ENCODE measurements at regions not wholly inside any gene's neighbourhood (a gene's known extent, or its start where the extent isn't known, plus 50 kb on each side); places are given as distances from the start of the nearest gene placed in this dataset.

DNA sequence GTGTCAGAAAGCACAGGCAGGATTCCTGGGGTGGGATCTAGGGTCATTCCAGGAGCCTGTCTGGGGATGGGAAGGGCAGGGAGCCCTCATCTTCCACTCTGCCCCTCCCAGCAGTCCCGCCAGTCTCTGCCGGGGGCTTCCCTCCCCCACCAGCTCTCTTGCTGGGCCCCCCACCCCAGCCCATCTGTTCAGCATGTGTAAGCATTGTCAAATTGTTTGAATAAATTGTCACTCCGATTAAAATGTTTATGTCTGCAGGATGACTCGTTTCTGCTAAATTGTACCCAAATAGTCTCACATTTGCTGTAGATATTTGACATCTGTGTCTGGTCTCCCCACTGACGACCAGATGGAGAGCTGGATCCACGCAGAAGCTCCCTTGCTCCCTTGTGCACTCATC lies 257.6 kb downstream of the ANKRD60 start:
- 42 to 59% (median 49%) methylated on average over 5 to 6 of the region's 6 CpGs for WGBS, 5 donors
- no peak for TF ChIP-seq POLR2A (IDR thresholded peaks at IDR 0.05)
- TF ChIP-seq EP300 (IDR thresholded peaks at IDR 0.05) = no peak
- TF ChIP-seq, protein P1, sequence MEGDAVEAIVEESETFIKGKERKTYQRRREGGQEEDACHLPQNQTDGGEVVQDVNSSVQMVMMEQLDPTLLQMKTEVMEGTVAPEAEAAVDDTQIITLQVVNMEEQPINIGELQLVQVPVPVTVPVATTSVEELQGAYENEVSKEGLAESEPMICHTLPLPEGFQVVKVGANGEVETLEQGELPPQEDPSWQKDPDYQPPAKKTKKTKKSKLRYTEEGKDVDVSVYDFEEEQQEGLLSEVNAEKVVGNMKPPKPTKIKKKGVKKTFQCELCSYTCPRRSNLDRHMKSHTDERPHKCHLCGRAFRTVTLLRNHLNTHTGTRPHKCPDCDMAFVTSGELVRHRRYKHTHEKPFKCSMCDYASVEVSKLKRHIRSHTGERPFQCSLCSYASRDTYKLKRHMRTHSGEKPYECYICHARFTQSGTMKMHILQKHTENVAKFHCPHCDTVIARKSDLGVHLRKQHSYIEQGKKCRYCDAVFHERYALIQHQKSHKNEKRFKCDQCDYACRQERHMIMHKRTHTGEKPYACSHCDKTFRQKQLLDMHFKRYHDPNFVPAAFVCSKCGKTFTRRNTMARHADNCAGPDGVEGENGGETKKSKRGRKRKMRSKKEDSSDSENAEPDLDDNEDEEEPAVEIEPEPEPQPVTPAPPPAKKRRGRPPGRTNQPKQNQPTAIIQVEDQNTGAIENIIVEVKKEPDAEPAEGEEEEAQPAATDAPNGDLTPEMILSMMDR (IDR thresholded peaks at IDR 0.05) = no peak
- TF ChIP-seq POLR2AphosphoS5 (IDR thresholded peaks at IDR 0.05) = no peak

DNA sequence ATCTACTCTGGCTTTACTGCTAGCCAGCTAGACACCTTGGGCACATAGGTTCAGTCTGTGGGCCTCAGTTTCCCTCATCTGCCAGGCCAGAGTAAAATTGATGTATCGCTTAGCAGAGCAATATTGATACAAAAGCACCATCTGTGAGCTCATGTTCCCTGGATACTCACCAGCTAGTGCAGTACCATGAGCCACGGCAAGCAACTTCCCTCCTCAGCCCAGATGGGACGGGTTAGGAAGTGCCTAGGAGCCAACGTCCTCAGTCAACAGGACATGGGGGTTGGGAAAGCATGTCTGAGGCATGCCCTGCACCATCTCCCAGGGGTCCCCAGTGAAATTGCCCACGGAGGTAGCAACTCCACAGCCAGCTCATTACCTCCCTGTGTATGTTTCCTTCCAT lies 258.3 kb downstream of the ANKRD60 start:
- H3K27ac ChIP-seq = no peak overlapping the region
- no peaks in the 10 kb centered on the region for H3K4me1 ChIP-seq
- no peak overlapping the region for H3K4me3 ChIP-seq
- TF ChIP-seq POLR2AphosphoS5 (IDR thresholded peaks at IDR 0.05) = no peak
- no peak for TF ChIP-seq POLR2A (IDR thresholded peaks at IDR 0.05)
- TF ChIP-seq, protein P1 (IDR thresholded peaks at IDR 0.05) = no peak
- TF ChIP-seq EP300 (IDR thresholded peaks at IDR 0.05) = no peak
- no peak for DNase-seq
- H3K9me3 ChIP-seq = no peaks in the 10 kb centered on the region
- intact Hi-C loops (cut with DNase I; ENCODE audit: low total_unique reads) = no loop called here
- 48 to 61% (median 54%) methylated on average over 5 of the region's 5 CpGs for WGBS, 5 donors
- no peaks in the 10 kb centered on the region for H3K36me3 ChIP-seq
- H3K27me3 ChIP-seq = peaks cover 0 to 12% (median 0%) of the 10 kb centered on the region in 3 donors

More for the DNA sequence above, 257.6 kb downstream of the ANKRD60 start:
- H3K27me3 ChIP-seq = peaks cover 0 to 12% (median 0%) of the 10 kb centered on the region in 3 donors
- no peak for DNase-seq
- no peaks in the 10 kb centered on the region for H3K9me3 ChIP-seq
- H3K27ac ChIP-seq = no peak overlapping the region
- H3K36me3 ChIP-seq = no peaks in the 10 kb centered on the region
- intact Hi-C loops (cut with DNase I; ENCODE audit: low total_unique reads) = no loop called here
- H3K4me1 ChIP-seq = no peaks in the 10 kb centered on the region
- no peak overlapping the region for H3K4me3 ChIP-seq

DNA sequence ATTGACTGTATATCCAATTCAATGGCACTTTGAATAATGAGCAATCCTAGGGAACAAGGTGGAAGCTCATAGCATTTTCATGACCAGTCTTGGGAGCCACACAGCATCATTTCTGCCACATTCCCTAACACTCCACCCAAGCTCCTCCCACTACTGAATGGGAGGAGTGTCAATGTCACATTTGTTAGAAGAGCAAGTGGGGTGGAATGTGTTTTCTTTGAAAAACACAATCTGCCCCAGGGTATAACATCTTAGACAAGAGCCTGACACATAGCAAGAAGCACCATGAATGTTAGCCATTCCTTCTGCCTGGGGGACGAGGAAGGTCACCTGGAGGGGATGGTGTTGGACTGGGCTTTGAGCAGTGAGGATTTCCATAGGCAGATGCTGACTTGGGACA lies 258.3 kb upstream of the PMEPA1 start:
- no peak for DNase-seq
- no peak overlapping the region for H3K4me3 ChIP-seq
- H3K9me3 ChIP-seq = no peaks in the 10 kb centered on the region
- no peak for TF ChIP-seq POLR2AphosphoS5 (IDR thresholded peaks at IDR 0.05)
- TF ChIP-seq, protein P1 (IDR thresholded peaks at IDR 0.05) = no peak
- no peak for TF ChIP-seq POLR2A (IDR thresholded peaks at IDR 0.05)
- no peak for TF ChIP-seq EP300 (IDR thresholded peaks at IDR 0.05)
- no peak overlapping the region for H3K27ac ChIP-seq
- H3K36me3 ChIP-seq = no peaks in the 10 kb centered on the region
- peaks cover 0 to 12% (median 0%) of the 10 kb centered on the region in 3 donors for H3K27me3 ChIP-seq
- WGBS, 5 donors = 13 to 60% (median 39%) methylated on average over 1 of the region's 1 CpG
- intact Hi-C loops (cut with DNase I; ENCODE audit: low total_unique reads) = no loop called here
- peaks cover 0 to 10% (median 0%) of the 10 kb centered on the region in 4 donors for H3K4me1 ChIP-seq

DNA sequence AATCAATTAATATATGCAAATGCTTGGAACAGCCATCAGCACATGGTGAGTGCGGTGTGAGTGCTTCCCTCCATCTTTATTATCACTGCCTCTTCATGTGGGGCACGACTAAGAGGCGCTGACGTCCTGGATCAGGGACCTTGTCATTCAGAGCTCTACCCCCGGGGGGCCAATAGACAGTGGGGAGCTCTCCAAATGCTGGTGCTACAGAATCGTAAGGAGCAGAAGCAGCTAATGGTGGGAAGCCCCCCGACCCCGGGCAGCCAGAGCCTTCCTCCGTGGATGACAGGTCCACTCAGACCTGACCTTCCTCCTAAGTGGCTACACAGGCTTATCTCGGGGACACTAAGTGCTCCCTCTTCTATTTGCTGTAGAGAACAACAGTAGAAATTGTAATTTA lies 257.5 kb upstream of the PMEPA1 start:
- H3K36me3 ChIP-seq = no peaks in the 10 kb centered on the region
- H3K27me3 ChIP-seq = peaks cover 0 to 12% (median 0%) of the 10 kb centered on the region in 3 donors
- H3K27ac ChIP-seq = no peak overlapping the region
- 71 to 79% (median 77%) methylated on average over 8 to 10 of the region's 10 CpGs for WGBS, 5 donors
- no peak for DNase-seq
- intact Hi-C loops (cut with DNase I; ENCODE audit: low total_unique reads) = no loop called here
- no peaks in the 10 kb centered on the region for H3K9me3 ChIP-seq
- H3K4me3 ChIP-seq = no peak overlapping the region
- TF ChIP-seq EP300 (IDR thresholded peaks at IDR 0.05) (no peak), POLR2A (IDR thresholded peaks at IDR 0.05) (no peak), POLR2AphosphoS5 (IDR thresholded peaks at IDR 0.05) (no peak)
- TF ChIP-seq, protein P1 (IDR thresholded peaks at IDR 0.05) = no peak
- H3K4me1 ChIP-seq = peaks cover 0 to 10% (median 0%) of the 10 kb centered on the region in 4 donors
